ENCODE measurements at regions not wholly inside any gene's neighbourhood (a gene's known extent, or its start where the extent isn't known, plus 50 kb on each side); places are given as distances from the start of the nearest gene placed in this dataset.

DNA sequence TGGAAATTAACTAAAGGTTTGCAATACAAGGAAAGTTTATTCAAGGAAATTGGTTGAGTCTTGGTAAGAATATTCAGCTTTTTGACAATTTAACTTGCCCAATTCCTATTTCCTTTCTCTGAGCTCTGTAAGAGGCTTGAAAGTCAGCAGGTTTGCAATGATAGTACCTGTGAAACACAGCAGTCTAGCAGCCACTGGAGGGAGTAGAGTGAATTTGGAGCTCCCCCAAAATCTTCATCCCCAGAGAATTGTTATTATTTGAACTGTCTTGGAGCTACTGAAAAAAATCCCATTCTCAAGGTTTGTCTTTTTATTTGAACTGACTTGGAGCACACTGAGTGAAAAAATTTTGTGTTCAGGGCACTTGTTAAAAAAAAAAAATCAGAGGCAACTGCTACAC, 654.2 kb upstream of the PKN2 start:
- TF ChIP-seq POLR2A (IDR thresholded peaks at IDR 0.05), result no peak
- TF ChIP-seq, protein P1, sequence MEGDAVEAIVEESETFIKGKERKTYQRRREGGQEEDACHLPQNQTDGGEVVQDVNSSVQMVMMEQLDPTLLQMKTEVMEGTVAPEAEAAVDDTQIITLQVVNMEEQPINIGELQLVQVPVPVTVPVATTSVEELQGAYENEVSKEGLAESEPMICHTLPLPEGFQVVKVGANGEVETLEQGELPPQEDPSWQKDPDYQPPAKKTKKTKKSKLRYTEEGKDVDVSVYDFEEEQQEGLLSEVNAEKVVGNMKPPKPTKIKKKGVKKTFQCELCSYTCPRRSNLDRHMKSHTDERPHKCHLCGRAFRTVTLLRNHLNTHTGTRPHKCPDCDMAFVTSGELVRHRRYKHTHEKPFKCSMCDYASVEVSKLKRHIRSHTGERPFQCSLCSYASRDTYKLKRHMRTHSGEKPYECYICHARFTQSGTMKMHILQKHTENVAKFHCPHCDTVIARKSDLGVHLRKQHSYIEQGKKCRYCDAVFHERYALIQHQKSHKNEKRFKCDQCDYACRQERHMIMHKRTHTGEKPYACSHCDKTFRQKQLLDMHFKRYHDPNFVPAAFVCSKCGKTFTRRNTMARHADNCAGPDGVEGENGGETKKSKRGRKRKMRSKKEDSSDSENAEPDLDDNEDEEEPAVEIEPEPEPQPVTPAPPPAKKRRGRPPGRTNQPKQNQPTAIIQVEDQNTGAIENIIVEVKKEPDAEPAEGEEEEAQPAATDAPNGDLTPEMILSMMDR (IDR thresholded peaks at IDR 0.05), result no peak
